ENCODE measurements at regions not wholly inside any gene's neighbourhood (a gene's known extent, or its start where the extent isn't known, plus 50 kb on each side); places are given as distances from the start of the nearest gene placed in this dataset.
"Not testable (repeated sequence)": the region's sequence is repeated elsewhere in the genome, so short reads cannot be mapped to it uniquely, and the experiment has no call there.

DNA sequence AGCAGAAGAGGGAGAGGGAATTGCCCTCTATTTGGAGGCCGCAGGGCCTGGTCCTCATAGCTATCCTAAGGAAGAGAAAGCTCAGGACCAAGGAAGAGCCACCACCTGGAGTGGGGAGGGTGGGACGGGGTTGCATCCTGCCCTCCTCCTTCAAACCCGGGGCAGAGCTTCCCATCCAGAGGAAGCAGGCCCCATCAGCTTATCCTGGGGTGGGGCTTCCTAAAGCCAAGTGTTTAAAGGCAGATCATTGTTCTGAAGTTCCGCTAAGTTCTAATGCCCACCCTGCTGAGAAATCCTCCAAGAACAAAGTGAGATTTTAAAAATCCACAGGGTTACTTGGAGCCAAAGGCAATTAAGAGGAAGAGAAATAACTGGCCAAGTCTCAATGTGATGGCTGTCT, 210.3 kb downstream of the C9orf152 start:
- peaks cover 0 to 12% (median 6%) of the 10 kb centered on the region in 3 donors for H3K9me3 Mint-ChIP-seq
- H3K4me1 ChIP-seq (ENCODE audit: control insufficient read depth in 1 of 2, extremely low read depth in 1 of 2, insufficient read depth in 2 of 2, low read length in 2 of 2) = no peaks in the 10 kb centered on the region
- peaks cover 0 to 6% of the 10 kb centered on the region in 2 experiments for H3K27me3 ChIP-seq (replicated peaks in 1 of 2; ENCODE audit: control insufficient read depth in 2 of 2, extremely low read depth in 1 of 2, insufficient read depth in 2 of 2, low read length in 1 of 2)
- no peak overlapping the region for H3K4me3 ChIP-seq (ENCODE audit: control insufficient read depth in 1 of 2, extremely low read depth in 1 of 2, low read length in 1 of 2)
- H3K9me3 ChIP-seq = no peaks in the 10 kb centered on the region
- no peak overlapping the region for H3K27ac ChIP-seq (ENCODE audit: low read length)
- no CpG with 5 or more reads among the region's 4 CpGs for WGBS (ENCODE audit: insufficient coverage)
- H3K4me1 Mint-ChIP-seq = no peaks in the 10 kb centered on the region
- DNase-seq = no peak
- no peak overlapping the region for H3K27ac Mint-ChIP-seq
- H3K36me3 Mint-ChIP-seq = no peaks in the 10 kb centered on the region
- POLR2A ChIA-PET = no interaction called here
- CTCF ChIA-PET = no interaction called here
- H3K36me3 ChIP-seq (ENCODE audit: control insufficient read depth in 2 of 2, extremely low read depth in 1 of 2, insufficient read depth in 1 of 2, low read length in 1 of 2) = no peaks in the 10 kb centered on the region
- no peak for ATAC-seq (replicated peaks in 1 of 4)
- peaks cover 0 to 5% of the 10 kb centered on the region in 2 donors for H3K27me3 Mint-ChIP-seq
- H3K4me3 Mint-ChIP-seq = no peak overlapping the region

DNA sequence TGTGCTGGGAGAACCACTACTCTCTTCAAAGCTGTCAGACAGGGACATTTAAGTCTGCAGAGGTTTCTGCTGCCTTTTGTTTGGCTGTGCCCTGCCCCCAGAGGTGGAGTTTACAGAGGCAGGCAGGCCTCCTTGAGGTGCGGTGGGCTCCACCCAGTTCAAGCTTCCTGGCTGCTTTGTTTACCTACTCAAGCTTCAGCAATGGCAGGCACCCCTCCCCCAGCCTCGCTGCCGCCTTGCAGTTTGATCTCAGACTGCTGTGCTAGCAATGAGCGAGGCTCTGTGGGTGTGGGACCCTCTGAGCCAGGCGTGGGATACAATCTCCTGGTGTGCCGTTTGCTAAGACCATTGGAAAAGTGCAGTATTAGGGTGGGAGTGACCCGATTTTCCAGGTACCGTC, 202.4 kb downstream of the C9orf152 start:
- H3K4me1 Mint-ChIP-seq = peaks cover 21 to 29% (median 27%) of the 10 kb centered on the region in 3 donors
- H3K4me3 ChIP-seq (ENCODE audit: control insufficient read depth in 1 of 2, extremely low read depth in 1 of 2, low read length in 1 of 2); POLR2A ChIA-PET; H3K36me3 ChIP-seq (ENCODE audit: control insufficient read depth in 2 of 2, extremely low read depth in 1 of 2, insufficient read depth in 1 of 2, low read length in 1 of 2); H3K27ac ChIP-seq (ENCODE audit: low read length); H3K9me3 ChIP-seq; CTCF ChIA-PET; H3K27me3 Mint-ChIP-seq; ATAC-seq (replicated peaks in 1 of 4); H3K27me3 ChIP-seq (replicated peaks in 1 of 2; ENCODE audit: control insufficient read depth in 2 of 2, extremely low read depth in 1 of 2, insufficient read depth in 2 of 2, low read length in 1 of 2): not testable (repeated sequence)
- WGBS (ENCODE audit: insufficient coverage) = 0% methylated on average over 1 of the region's 8 CpGs
- peak in 33 of 35 experiments; percentile 1 to 77 (median 47) for DNase-seq
- peaks cover 2 to 44% (median 20%) of the 10 kb centered on the region in 3 donors for H3K9me3 Mint-ChIP-seq
- peak overlapping the region; percentile 73 to 89 for H3K27ac Mint-ChIP-seq
- H3K4me3 Mint-ChIP-seq = peak overlapping the region; percentile 17 to 71 (median 25)
- H3K36me3 Mint-ChIP-seq = peaks cover 24% of the 10 kb centered on the region
- peaks cover 3 to 15% of the 10 kb centered on the region in 2 experiments for H3K4me1 ChIP-seq (ENCODE audit: control insufficient read depth in 1 of 2, extremely low read depth in 1 of 2, insufficient read depth in 2 of 2, low read length in 2 of 2)

DNA sequence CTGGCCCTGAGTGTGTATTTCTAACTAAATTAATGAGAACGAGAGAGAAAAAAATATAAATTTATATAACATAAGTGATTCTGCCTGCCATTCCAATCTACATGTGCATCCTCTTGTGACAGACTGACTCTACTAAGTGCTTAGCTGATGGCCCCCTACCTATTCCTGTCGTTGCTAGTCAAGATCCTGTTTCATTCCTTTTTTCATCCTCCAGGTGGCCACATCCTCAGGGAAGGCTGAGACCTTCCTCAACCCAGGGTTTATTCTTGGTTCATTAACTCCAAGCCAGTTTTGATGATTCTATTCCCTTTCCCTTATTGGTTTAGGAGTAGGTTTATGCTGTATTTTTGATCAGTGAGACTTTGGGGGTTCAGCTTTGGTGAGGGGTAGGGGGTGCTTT, 201.3 kb downstream of the C9orf152 start:
- ChIA-PET POLR2A (interaction anchor here in 1 of 2 donors (0.6 kb wide), 1 partner anchor 60 kb away, joined by 4 read pairs; no protein-coding TSS in a partner anchor), CTCF (no interaction called here)
- H3K36me3 Mint-ChIP-seq = peaks cover 24% of the 10 kb centered on the region
- no peak for ATAC-seq (replicated peaks in 1 of 4)
- peaks cover 3 to 15% of the 10 kb centered on the region in 2 experiments for H3K4me1 ChIP-seq (ENCODE audit: control insufficient read depth in 1 of 2, extremely low read depth in 1 of 2, insufficient read depth in 2 of 2, low read length in 2 of 2)
- DNase-seq = no peak
- H3K27me3 Mint-ChIP-seq = no peaks in the 10 kb centered on the region
- H3K27ac ChIP-seq (ENCODE audit: low read length) = no peak overlapping the region
- 86% methylated on average over 1 of the region's 2 CpGs for WGBS (ENCODE audit: insufficient coverage)
- H3K4me3 ChIP-seq (ENCODE audit: control insufficient read depth in 1 of 2, extremely low read depth in 1 of 2, low read length in 1 of 2) = no peak overlapping the region
- H3K27ac Mint-ChIP-seq = peak overlapping the region; percentile 34 to 89
- H3K4me1 Mint-ChIP-seq = peaks cover 21 to 29% (median 27%) of the 10 kb centered on the region in 3 donors
- peak overlapping the region in 1 of 3 donors; percentile 71 for H3K4me3 Mint-ChIP-seq
- H3K27me3 ChIP-seq (replicated peaks in 1 of 2; ENCODE audit: control insufficient read depth in 2 of 2, extremely low read depth in 1 of 2, insufficient read depth in 2 of 2, low read length in 1 of 2) = peaks cover 0 to 3% of the 10 kb centered on the region in 2 experiments
- H3K36me3 ChIP-seq (ENCODE audit: control insufficient read depth in 2 of 2, extremely low read depth in 1 of 2, insufficient read depth in 1 of 2, low read length in 1 of 2) = no peaks in the 10 kb centered on the region
- H3K9me3 Mint-ChIP-seq = peaks cover 2 to 38% (median 20%) of the 10 kb centered on the region in 3 donors
- no peaks in the 10 kb centered on the region for H3K9me3 ChIP-seq

DNA sequence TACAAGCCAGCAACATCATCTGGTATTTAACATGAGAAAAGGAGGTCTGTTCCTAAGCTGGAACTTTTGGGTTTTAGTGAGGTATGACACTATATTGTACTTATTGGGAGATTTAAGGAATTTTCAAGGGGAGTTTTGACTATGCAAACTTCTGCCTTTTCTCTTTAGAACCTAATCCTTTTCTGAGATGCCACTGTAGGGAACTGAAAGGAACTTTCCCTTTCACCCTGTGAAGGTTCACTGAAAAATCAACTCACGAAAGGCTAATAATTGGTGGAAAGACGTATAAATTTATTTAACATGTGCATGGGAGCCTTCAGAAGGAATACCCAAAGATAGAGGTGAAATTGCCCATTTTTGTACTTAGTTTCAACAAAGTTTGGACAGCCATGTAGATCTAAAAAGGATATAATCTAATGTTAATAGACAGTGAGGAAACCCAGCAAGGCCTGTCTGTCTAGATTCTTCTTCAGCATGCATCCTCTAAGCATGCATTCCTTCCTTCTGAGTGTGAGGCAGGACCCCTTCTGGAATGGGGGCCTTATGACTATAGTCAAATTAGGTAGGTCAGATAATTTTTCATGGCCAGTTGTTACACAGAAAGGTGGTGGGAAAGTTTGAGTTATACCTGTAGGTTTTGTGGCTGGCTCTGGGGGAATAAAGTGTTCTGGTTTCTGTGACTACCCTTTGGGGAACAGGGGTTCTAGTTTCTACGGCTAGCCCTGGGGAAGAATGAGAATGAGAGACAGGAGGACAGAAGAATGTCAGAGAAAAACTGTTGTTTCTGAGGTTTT, 200.3 kb downstream of the C9orf152 start:
- H3K9me3 ChIP-seq = no peaks in the 10 kb centered on the region
- peaks cover 2 to 37% (median 20%) of the 10 kb centered on the region in 3 donors for H3K9me3 Mint-ChIP-seq
- H3K4me1 ChIP-seq (ENCODE audit: control insufficient read depth in 1 of 2, extremely low read depth in 1 of 2, insufficient read depth in 2 of 2, low read length in 2 of 2) = peaks cover 3 to 15% of the 10 kb centered on the region in 2 experiments
- H3K36me3 Mint-ChIP-seq = peaks cover 24% of the 10 kb centered on the region
- H3K27ac Mint-ChIP-seq = no peak overlapping the region
- WGBS (ENCODE audit: insufficient coverage) = no CpG with 5 or more reads among the region's 3 CpGs
- no peak overlapping the region for H3K4me3 ChIP-seq (ENCODE audit: control insufficient read depth in 1 of 2, extremely low read depth in 1 of 2, low read length in 1 of 2)
- no peak overlapping the region for H3K27ac ChIP-seq (ENCODE audit: low read length)
- peaks cover 0 to 3% of the 10 kb centered on the region in 2 experiments for H3K27me3 ChIP-seq (replicated peaks in 1 of 2; ENCODE audit: control insufficient read depth in 2 of 2, extremely low read depth in 1 of 2, insufficient read depth in 2 of 2, low read length in 1 of 2)
- no peak for ATAC-seq (replicated peaks in 1 of 4)
- no peak for DNase-seq
- no peak overlapping the region for H3K4me3 Mint-ChIP-seq
- no peaks in the 10 kb centered on the region for H3K27me3 Mint-ChIP-seq
- ChIA-PET POLR2A (no interaction called here), CTCF (no interaction called here)
- H3K36me3 ChIP-seq (ENCODE audit: control insufficient read depth in 2 of 2, extremely low read depth in 1 of 2, insufficient read depth in 1 of 2, low read length in 1 of 2) = no peaks in the 10 kb centered on the region
- peaks cover 21 to 29% (median 27%) of the 10 kb centered on the region in 3 donors for H3K4me1 Mint-ChIP-seq

DNA sequence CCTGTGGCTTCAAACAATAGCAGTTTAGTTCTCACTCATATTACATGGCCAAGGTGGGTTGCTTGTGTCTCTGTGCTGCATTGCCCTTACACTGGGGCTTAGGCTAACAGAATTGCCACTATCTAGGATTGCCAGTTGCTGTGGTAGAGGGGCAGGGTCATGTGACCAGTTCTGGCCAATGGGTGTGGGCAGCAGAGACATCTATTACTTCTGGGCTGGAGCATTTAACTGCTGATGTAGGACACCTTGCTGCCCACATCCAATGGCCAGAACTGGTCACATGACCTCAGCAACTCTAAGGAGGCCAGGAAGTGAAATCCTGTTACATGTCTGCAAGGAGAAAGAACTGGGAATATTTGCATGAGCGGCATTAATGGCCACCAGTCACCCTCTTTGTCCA, 199.3 kb downstream of the C9orf152 start:
- H3K4me3 Mint-ChIP-seq = no peak overlapping the region
- H3K4me1 Mint-ChIP-seq = peaks cover 21 to 29% (median 27%) of the 10 kb centered on the region in 3 donors
- no peaks in the 10 kb centered on the region for H3K27me3 Mint-ChIP-seq
- ChIA-PET CTCF (no interaction called here), POLR2A (no interaction called here)
- H3K4me3 ChIP-seq (ENCODE audit: control insufficient read depth in 1 of 2, extremely low read depth in 1 of 2, low read length in 1 of 2) = no peak overlapping the region
- no peak overlapping the region for H3K27ac Mint-ChIP-seq
- no peaks in the 10 kb centered on the region for H3K36me3 ChIP-seq (ENCODE audit: control insufficient read depth in 2 of 2, extremely low read depth in 1 of 2, insufficient read depth in 1 of 2, low read length in 1 of 2)
- H3K27ac ChIP-seq (ENCODE audit: low read length) = no peak overlapping the region
- no peaks in the 10 kb centered on the region for H3K9me3 ChIP-seq
- WGBS (ENCODE audit: insufficient coverage) = no CpG with 5 or more reads among the region's 1 CpG
- DNase-seq (no peak), ATAC-seq (replicated peaks in 1 of 4) (no peak)
- H3K9me3 Mint-ChIP-seq = peaks cover 2 to 30% (median 15%) of the 10 kb centered on the region in 3 donors
- peaks cover 19% of the 10 kb centered on the region for H3K36me3 Mint-ChIP-seq
- peaks cover 3 to 15% of the 10 kb centered on the region in 2 experiments for H3K4me1 ChIP-seq (ENCODE audit: control insufficient read depth in 1 of 2, extremely low read depth in 1 of 2, insufficient read depth in 2 of 2, low read length in 2 of 2)
- peaks cover 0 to 3% of the 10 kb centered on the region in 2 experiments for H3K27me3 ChIP-seq (replicated peaks in 1 of 2; ENCODE audit: control insufficient read depth in 2 of 2, extremely low read depth in 1 of 2, insufficient read depth in 2 of 2, low read length in 1 of 2)

DNA sequence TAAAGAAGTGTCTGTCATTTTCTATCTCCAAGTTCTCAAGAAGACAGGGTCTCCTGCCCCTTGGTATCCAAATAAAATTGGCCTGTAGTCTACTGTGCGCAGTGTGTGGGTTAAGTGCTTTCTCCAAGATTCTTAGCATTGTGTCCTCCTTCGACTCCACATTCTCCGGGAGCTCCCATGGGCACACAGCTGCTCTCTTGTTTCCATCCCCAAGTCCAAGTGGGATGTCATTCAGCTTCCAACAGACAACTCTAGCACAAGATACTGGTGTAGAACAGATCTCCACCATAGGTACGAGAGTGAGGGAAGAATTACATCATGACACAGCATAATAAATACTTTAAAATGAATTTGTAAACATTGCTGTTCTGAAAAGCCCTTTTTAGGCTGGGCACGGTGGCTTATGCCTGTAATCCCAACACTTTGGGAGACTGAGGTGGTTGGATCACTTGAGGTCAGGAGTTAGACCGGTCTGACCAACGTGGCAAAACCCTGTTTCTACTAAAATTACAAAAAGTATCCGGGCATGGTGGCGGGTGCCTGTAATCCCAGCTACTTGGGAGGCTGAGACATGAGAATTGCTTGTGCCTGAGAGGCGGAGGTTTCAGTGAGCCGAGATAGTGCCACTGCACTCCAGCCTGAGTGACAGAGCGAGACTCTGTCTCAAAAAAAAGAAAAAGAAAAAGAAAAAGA, 196.2 kb downstream of the C9orf152 start:
- H3K4me1 Mint-ChIP-seq = peaks cover 0 to 11% (median 9%) of the 10 kb centered on the region in 3 donors
- DNase-seq (no peak), ATAC-seq (replicated peaks in 1 of 4) (no peak)
- WGBS (ENCODE audit: insufficient coverage) = 94% methylated on average over 3 of the region's 12 CpGs
- POLR2A ChIA-PET = no interaction called here
- CTCF ChIA-PET = no interaction called here
- peaks cover under 1% of the 10 kb centered on the region for H3K36me3 Mint-ChIP-seq
- H3K9me3 Mint-ChIP-seq = peaks cover 0 to 10% (median 0%) of the 10 kb centered on the region in 3 donors
- H3K27me3 ChIP-seq (replicated peaks in 1 of 2; ENCODE audit: control insufficient read depth in 2 of 2, extremely low read depth in 1 of 2, insufficient read depth in 2 of 2, low read length in 1 of 2) = peaks cover 0 to 3% of the 10 kb centered on the region in 2 experiments
- no peak overlapping the region for H3K27ac ChIP-seq (ENCODE audit: low read length)
- H3K4me3 Mint-ChIP-seq = no peak overlapping the region
- H3K4me1 ChIP-seq (ENCODE audit: control insufficient read depth in 1 of 2, extremely low read depth in 1 of 2, insufficient read depth in 2 of 2, low read length in 2 of 2) = no peaks in the 10 kb centered on the region
- no peaks in the 10 kb centered on the region for H3K27me3 Mint-ChIP-seq
- no peak overlapping the region for H3K27ac Mint-ChIP-seq
- no peaks in the 10 kb centered on the region for H3K36me3 ChIP-seq (ENCODE audit: control insufficient read depth in 2 of 2, extremely low read depth in 1 of 2, insufficient read depth in 1 of 2, low read length in 1 of 2)
- no peak overlapping the region for H3K4me3 ChIP-seq (ENCODE audit: control insufficient read depth in 1 of 2, extremely low read depth in 1 of 2, low read length in 1 of 2)
- H3K9me3 ChIP-seq = no peaks in the 10 kb centered on the region
